ENCODE measurements at regions not wholly inside any gene's neighbourhood (a gene's known extent, or its start where the extent isn't known, plus 50 kb on each side); places are given as distances from the start of the nearest gene placed in this dataset.
A peak's percentile ranks its signal among the peaks of the same experiment; 100 is the strongest.
"Not testable (repeated sequence)": the region's sequence is repeated elsewhere in the genome, so short reads cannot be mapped to it uniquely, and the experiment has no call there.

- no peak for DNase-seq
Observed at GRCh38 chr6:30832864-30833263, 51.5 kb upstream of the DDR1 start.

DNA sequence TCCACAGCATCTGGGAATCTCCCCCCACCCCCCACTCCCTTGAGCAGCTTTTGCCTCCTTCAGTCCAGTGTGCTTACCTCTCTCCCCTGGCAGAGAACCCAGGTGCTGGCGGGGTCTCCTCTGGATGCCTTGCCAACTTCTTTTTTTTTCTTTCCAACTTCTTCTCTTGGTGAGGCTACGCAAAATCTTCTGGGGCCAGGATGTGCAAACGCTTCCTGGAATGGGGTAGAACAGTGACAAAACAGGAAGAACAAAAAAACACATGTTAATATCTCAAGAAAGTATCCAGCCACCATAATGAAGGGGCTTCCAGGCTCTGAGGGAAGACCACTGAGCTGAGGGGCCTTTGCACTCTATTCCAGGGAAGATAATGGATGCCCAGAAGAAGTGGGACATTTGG, 53.9 kb upstream of the DDR1 start:
- no peak for DNase-seq

DNA sequence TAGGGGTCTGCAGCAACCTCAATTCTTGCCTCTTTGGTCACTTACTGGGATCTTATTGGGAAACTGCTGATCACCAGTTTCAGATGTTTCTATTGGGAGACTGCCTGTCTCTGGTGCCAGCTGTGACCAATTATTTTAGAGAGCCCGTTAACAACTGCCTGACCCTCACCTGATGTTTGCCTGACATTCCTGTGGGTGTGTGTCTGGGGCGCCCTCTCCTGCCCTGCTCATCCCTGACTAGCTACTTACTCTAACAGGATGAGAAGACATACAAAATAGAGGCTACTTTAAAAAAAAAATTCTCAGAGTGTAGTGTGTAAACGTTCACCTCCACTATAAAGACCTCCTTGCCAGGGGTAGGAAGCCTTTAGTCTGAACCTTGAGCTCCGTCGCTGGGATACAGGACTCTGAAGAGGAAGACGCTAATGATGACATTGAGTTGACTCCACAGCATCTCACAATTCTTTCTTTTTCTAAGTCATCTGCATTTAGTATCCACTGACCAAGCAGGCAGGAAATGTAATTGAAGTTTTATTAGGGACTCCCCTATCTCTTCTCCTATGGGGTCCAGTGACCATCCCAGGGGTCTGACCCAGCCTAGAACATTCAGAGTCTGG, 54.6 kb upstream of the DDR1 start:
- no peak for DNase-seq

- no peak for DNase-seq
Observed at GRCh38 chr6:30829033-30829432, 55.3 kb upstream of the DDR1 start.

DNA sequence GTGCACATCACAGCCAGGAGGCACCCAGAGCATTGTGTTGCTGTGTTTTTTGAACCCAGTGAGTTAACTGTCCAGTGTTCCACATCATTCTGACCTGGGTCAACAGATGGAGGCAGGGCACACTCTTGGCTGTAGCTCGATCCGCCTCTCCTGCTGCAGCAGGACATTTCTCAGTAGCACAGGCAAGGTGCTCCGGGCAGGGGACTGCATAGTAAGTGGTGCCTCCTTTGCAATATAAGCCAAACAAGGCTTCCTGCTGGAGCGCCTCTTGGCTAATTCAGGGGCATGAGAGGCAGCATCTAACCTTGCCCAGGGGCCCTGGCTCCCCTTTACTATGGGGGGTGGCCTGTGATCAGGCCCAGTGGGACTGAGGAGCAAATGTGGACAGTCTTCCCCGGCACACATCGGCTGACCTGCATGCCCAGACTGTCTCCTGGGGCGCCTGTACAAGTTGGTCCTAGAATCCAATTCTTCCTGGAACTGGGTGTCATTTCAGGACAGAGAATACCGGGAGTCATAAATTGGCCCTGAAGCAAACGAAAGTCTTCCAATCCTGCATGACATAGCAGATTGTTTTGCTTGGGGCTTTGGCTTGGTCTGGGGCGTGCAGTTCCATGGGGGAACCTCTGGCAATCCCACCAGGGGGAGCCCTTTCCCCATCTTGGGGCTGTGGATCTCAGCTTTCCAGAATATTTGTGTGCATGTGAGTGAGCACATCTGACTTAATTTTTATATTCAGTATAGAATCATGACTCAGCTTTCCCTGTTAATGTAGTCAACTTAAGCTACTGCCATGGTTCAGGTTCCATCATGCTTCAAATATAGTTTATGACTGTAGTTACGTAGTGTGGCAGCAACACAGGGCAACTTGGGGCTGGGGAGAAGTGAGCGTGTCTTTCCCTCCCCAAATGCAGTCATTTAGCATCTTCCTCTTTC, 56.0 kb upstream of the DDR1 start:
- peak; percentile 72 for DNase-seq

DNA sequence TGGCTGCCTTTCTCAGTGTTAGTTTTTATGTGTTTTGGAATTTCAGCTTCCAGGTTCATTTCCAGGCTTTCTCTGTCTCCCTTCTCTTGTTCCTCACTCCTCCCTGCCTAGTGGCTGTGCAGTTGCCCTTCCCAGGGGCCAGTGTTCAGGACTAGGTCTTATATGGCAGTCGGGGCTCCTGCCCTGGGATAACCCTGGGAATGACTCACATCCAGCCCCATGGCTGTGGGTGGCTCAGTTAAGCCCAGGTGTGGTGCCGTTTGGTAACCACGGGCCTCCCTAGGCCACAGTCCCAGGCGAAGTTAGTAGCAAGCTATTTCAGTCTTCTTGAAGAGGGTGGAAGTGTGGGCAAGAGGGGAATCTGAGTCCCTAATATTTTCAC, 57.4 kb upstream of the DDR1 start:
- no peak for DNase-seq

DNA sequence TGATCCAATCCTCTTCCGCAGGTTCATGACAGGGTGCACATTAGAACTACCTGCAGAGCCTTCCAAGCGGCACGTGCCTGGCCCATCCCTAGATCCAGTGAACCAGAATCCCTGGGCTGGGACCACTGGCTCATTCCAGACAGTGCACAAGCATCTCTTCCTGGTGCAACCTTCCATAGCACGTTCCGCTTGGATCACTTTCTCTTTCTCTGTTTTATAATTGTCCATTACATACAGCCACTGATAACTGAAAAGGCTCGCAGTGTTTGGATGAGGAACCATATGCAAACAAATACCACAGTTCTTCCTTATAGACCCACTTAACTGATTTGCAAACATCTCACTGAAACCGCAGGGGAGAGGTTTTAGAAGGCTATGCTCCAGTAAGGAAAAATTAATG, 59.6 kb upstream of the DDR1 start:
- no peak for DNase-seq

GRCh38 chr6:30823534-30823865, 60.8 kb upstream of the DDR1 start:
- no peak for DNase-seq

GRCh38 chr6:30821862-30822784, 62.2 kb upstream of the DDR1 start:
- no peak for DNase-seq

- no peak for DNase-seq
Observed at GRCh38 chr6:30820193-30820592, 64.1 kb upstream of the DDR1 start.

GRCh38 chr6:30819297-30819917, 64.9 kb upstream of the DDR1 start:
- no peak for DNase-seq

GRCh38 chr6:30818391-30818841, 65.9 kb upstream of the DDR1 start:
- no peak for DNase-seq

DNA sequence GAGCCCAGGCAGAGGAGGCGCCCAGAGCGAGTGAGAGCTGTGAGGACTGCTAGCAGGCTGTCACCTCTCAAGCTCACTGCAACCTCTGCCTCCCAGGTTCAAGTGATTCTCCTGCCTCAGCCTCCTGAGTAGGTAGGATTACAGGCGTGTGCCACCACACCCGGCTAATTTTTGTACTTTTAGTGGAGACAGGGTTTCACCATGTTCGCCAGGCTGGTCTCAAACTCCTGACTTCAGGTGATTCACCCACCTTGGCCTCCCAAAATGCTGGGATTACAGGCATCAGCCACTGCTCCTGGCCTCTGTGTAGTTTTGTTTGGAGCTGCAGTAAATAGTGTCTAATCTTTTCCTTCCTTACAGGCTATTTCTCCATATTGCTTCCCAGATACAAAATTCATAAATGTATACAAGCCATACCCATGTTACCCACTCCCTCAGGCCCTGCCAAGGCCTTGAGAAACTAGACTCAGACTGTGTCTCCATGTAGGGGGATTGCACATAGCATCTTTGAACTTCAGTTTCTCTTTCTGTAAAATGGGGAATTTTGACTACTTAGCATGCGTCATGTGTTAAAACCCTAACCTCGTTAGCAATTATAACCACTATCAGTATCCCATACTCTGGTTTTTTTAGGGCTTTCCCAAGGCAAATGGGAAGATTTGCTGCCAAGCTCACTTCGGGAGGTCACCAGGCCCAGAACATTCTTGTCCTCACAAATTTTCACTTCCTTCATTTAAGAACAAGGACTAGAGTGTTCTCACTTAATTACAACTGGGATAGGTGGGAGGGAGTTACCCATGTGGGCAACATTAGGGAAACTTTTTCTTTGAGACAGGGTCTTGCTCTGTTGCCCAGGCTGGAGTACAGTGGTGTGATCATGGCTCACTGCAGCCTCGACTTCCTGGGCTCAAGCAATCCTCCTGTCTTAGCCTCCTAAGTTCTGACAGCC, 67.3 kb upstream of the DDR1 start:
- no peak for DNase-seq

- DNase-seq: not testable (repeated sequence)
Observed at GRCh38 chr6:30816296-30816695, 68.0 kb upstream of the DDR1 start.

- DNase-seq: not testable (repeated sequence)
Observed at GRCh38 chr6:30815041-30815742, 69.1 kb upstream of the DDR1 start.

- no peak for DNase-seq
Observed at GRCh38 chr6:30814146-30815040, 69.9 kb upstream of the DDR1 start.

- DNase-seq: no peak
Observed at GRCh38 chr6:30813631-30814145, 69.3 kb upstream of the IER3 start.

GRCh38 chr6:30810813-30811339, 66.5 kb upstream of the IER3 start:
- no peak for DNase-seq

DNA sequence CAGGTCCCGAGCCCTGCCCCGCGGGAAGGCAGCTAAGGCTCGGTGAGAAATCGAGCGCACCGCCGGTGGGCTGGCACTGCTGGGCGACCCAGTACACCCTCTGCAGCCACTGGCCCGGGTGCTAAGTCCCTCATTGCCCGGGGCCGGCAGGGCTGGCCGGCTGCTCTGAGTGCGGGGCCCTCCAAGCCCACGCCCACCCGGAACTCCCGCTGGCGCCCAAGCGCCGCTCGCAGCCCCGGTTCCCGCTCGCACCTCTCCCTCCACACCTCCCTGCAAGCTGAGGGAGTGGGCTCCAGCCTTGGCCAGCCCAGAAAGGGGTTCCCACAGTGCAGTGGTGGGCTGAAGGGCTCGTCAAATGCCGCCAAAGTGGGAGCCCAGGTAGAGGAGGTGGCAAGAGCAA, 63.2 kb upstream of the IER3 start:
- not testable (repeated sequence) for DNase-seq
